Femur (tissue), 1 donor: ENCODE measurements at regions not wholly inside any gene's neighbourhood (a gene's known extent, or its start where the extent isn't known, plus 50 kb on each side); places are given as distances from the start of the nearest gene placed in this dataset.

ENCODE experiments used
- DNase-seq: peaks from one replicate; pipeline ENCODE4 v3.0.0-alpha.2; 2017

- DNase-seq, result no peak
These were observed 66.3 kb upstream of the GLI2 start for GRCh38 chr2:120669121-120669952.

GRCh38 chr2:120669971-120670370 is 65.7 kb upstream of the GLI2 start:
- no peak for DNase-seq

- no peak for DNase-seq
These were observed 65.3 kb upstream of the GLI2 start for GRCh38 chr2:120670371-120670770.

DNA sequence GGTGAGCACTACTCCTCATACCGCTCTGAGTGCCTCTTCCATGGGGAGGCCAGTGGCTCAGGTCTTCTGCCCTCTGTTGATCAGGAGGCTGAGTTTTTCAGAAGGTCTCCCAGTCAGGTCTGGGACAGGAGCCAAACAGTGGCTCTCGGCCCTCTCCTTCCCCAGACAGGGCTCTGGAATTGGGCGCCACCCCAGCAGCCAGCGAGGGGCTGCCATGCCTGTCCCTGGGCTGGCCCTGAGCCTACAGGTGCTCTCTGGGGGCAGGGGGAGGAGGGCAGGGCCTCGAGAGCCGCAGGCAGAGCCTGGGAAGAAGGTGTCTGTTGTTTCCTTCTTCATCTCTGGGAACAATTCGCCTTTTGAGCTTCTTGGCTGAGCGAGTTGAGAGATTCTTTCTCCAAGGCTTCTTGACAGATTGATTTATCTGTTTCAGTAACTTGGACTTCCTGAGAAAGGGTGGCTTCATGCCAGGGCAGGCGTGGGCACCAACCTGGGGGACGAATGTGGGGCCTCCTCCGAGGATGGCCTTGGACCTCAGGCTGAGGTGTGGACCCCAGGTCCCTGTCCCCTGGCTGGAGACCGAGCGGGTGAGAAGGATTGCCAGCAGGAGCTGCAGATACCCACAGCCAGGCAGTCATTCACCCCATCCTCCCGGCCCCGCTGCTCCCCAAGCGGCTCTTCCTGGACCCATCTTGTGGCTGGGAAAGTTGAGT is 64.7 kb upstream of the GLI2 start:
- no peak for DNase-seq

DNA sequence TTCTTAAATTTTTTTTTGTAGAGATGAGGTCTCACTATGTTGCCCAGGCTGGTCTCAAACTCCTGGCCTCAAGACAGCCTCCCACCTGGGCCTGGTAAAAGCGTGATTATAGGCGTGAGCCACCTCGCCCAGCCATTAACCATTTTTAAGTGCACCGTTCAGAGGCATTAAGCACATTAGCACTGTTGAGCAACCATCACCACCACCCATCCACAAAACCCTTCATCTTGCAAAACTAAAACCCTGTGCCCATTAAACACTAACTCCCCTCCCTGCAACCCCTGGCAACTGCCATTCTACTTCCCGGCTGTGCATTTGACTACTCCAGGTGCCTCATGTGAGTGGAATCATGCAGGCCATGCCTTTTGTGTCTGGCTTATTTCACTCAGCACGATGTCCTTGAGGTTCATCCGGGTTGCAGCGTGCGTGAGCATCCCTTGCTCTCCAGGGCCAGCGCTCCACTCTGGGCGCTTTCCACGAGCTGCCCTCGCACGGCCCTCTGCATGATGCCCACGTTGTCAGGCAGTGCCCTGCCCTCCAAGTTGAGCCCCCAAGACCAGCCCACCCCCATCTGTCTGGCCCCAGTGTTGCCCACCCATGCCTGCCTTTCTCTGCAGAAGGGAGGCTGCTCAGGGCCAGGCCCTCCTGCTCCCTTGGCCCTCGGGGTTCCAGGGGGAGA is 63.0 kb upstream of the GLI2 start:
- DNase-seq, result no peak

- DNase-seq, result no peak
These were observed 62.5 kb upstream of the GLI2 start for GRCh38 chr2:120673205-120673550.

DNA sequence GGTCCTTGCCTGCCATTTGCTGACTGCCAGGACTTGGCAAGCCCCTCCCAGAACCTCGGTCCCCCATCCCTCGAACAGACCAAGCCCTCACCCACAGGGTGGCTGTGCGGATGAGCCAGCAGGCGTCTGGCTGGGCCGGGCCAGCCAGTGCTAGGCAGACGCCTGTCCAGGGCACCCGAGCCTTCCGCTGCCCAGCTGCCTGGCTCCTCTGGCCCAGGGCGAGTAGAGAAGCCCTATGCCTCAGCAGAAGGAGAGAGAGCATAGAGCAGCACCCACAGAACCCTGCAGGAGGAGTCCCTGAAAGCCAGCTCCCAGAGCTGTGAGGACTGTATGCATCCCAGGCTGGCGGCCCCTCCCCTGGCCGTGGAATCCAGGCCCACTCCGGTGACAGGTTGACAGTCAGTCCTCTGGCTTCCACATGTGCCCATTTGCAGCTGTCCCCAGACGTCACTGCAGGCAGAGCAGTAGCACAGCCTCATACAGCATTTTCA is 62.1 kb upstream of the GLI2 start:
- DNase-seq, result no peak

DNA sequence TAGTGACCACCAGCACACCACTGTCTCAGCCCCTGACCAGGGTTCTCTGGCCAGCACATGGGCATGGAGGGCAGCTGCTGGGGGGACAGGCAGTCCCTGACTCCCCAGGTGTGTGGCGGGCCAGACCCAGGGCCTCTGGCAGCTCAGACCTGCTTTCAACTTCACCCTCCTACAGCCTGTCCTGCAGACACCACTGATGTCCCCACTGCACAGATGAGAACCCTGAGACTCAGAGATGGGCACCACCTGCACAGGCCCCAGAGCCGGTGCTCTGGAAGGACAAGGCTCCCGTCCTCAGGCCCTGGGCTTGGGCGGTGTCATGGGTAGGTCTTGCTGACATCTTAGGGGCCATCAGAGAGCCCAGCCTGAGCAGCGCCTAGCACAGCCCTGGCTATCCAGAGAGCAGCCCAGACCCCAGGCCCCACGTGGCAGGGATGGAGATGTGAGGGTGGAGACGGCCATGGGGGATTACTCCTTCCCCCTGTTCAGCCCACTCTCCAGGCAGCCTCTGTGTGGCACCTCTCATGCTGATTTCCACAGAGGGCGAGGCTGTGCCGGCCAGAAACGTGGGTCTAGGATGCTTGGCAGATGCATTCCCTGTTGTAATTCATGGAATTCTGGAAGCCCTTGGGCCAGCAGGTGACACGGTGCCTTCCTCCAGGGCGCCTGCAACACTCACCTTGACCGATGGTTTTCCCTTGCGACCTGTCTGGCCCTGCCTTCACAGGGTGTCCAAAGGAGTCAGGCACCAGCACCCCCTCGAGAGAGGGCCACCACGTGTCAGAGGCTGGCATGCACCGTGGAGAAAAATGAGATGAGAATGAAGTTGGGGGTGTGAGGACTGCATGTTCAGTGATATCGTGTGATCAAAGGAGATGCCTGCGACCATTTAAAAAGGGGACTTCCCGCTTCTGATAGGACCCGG is 61.2 kb upstream of the GLI2 start:
- no peak for DNase-seq

GRCh38 chr2:120675460-120676130 is 60.1 kb upstream of the GLI2 start:
- DNase-seq, result peak; percentile 67

GRCh38 chr2:120677221-120677620 is 58.4 kb upstream of the GLI2 start:
- DNase-seq, result no peak

DNA sequence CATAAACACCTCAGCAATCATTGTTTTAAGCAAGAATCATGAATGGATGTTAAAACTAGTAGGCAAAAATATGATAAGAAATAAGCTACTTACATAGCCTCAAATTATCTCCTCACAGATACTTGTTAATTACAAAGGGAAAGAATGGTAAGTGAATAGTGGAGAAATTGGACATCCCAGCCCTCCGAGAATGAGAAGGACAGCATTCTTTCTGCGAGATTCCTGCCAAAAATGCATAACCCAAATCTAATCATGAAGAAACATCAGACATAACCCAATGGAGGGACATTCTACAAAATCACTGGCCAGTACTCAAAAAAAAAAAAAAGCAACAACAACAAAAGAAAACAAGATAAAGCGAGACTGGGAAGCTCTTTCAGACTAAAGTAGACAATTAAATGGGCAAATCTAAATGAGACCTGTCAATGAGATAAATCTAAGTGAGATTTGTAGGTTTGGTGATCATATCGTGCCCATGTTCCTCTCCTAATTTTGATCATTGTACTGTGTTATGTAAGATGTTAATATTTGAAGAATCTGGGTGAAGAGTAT is 57.9 kb upstream of the GLI2 start:
- no peak for DNase-seq

DNA sequence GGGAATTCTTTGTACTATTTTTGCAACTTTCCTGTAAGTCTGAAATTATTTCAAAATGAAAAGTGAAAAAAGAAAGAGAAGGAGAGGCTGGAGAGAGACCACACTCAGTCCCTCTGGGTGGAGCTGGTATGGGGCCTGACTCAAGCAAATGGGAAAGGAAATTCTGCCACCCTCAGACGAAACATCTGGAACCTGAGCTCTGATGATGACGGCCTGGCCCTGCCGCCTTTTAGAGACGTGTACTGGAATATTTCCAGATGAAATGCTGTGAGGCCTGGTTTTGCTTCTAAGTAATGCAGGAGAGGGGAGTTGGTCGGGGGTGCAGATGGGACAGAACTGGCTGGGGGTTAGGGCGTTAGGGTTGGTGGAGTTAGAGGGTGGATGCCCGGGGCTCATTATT is 57.4 kb upstream of the GLI2 start:
- DNase-seq, result no peak

GRCh38 chr2:120678926-120679325 is 56.7 kb upstream of the GLI2 start:
- DNase-seq, result no peak

DNA sequence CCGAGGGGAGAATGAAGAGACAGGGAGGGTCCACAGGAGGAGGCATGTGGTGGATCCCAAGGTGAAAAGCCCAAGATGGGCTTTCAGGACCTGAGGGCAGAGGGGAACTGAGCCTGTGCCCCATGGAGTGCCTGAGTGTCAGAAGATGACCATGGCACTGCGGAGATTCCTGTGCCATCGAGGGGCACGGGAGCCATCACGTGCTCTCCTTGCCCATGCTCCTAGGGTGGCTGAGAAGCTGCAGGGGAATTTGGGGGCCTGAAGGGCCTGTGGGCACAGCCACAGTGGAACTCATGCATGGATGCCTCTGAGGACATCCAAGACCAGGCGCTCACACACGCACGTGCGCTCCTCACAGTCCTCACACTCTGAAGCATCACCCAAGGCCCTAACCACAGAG is 56.1 kb upstream of the GLI2 start:
- DNase-seq, result no peak

DNA sequence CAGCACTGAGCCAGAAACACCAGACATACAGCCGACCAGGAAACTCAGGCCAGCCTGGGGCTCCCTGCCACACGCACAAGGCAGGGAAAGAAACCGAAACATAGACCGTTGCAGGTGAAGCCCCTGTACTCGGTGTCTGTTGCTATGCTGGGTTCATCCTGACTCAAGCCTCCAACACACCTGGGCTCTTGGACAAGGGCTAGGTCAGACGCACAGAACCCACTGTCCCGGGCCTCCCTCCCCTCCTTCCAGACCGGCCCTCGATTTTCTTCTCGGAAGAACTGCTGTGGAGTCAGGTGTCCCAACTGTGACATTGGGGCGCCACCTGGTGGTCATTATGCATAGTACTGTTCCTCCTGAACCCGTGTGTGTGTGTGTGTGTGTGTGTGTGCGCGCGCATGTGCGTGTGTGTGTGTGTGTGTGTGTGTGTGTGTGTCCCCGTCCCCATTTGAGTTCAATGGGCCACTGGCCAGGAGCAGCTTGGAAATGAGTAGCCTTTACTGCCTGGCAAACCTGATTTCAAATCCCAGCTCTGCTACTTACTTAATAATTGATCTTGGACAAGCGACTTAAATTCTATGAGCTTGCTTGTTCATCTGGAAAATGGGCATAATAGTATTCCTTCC is 55.4 kb upstream of the GLI2 start:
- peak; percentile 90 for DNase-seq

DNA sequence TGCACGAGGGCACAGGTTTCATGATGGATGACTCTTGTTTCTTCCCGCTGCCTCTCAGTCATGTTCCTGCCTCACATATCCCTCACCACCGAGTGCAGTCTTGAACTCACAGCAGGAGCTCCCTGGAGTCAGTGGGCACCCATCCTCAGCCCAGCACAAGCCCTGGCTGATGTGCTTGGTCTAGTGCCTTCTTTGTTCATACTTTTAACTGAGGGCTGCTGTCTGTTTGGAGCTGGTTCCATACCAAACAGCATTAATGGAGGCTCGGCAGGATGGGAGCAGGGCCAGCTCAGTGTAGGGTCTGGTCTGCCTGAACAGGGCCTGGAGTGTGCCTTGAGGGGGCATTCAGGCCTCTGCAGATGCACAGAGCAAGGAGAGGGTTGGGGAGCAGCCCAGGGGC is 54.5 kb upstream of the GLI2 start:
- DNase-seq, result no peak

GRCh38 chr2:120681696-120682288 is 53.9 kb upstream of the GLI2 start:
- no peak for DNase-seq

DNA sequence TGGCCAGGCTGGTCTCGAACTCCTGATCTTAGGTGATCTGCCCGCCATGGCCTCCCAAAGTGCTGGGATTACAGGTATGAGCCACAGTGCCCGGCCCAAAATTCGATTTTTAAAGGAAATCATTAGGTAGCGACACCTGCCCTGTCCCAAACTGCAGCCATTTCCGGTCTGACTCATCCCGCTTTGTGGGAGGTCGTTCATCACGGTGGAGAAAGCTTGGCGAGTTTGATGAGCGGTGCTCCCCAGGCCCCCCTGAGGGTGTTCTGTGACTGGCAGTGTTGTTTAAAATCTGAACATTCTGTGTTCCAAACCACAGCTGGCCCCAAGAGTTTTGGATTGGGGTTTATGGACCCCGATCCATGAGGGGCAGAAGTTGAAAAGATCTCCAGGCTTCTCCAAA is 53.0 kb upstream of the GLI2 start:
- DNase-seq, result no peak

- no peak for DNase-seq
These were observed 52.6 kb upstream of the GLI2 start for GRCh38 chr2:120683081-120683480.

DNA sequence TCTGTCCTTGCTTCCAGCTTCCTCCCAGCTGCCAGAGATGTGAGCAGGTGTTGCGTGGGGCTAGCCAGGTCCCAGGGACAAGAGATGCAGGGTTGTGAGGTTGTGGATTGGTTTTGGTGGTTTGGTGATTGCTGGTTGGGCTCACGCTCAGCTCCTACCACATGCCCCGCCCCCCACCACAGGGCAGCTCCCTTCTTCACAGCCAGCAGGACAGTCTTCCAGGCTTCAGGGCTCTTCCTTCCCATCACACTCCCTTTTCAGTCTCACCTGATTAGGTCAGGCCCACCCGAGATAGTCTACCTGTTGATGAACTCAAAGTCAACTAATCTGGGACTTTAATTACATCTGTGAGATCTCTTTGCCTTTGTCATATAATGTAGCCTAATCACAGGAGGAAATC is 52.0 kb upstream of the GLI2 start:
- no peak for DNase-seq
